PFSK-1 (cell line): ENCODE measurements at regions not wholly inside any gene's neighbourhood (a gene's known extent, or its start where the extent isn't known, plus 50 kb on each side); places are given as distances from the start of the nearest gene placed in this dataset.

ENCODE experiments used
- FOXP2 ChIP-seq: optimal IDR thresholded peaks from 2 replicates; pipeline ENCODE3; 2011; ENCODE audit warnings: borderline replicate concordance, control low read depth, inconsistent platforms; ENCODE audit not compliant: insufficient read depth; ENCODE audit errors: extremely low read length, extremely low read depth
- POLR2AphosphoS5 ChIP-seq: IDR thresholded peaks from 2 replicates; pipeline ENCODE4 v1.6.1; 2012; ENCODE audit warnings: low read depth, mild to moderate bottlenecking, control low read depth, low read length, moderate library complexity
- SIN3A ChIP-seq: IDR thresholded peaks from 2 replicates; pipeline ENCODE4 v1.6.1; 2012; ENCODE audit warnings: mild to moderate bottlenecking, low read length, moderate library complexity, borderline replicate concordance; ENCODE audit not compliant: insufficient read depth
- TAF1 ChIP-seq: IDR thresholded peaks from 2 replicates; pipeline ENCODE4 v1.6.1; 2012; ENCODE audit warnings: low read length, control low read depth, borderline replicate concordance; ENCODE audit not compliant: insufficient read depth
- TF ChIP-seq, protein P1 (sequence below), 2 experiments: IDR thresholded peaks; 2 replicates each; pipeline versions ENCODE4 v1.6.1 to v1.8.0; 2011 to 2012; ENCODE audit warnings: low read depth in 2 of 2, low read length in 2 of 2, control low read depth in 1 of 2, inconsistent platforms in 1 of 2, mild to moderate bottlenecking in 1 of 2, moderate library complexity in 1 of 2; ENCODE audit not compliant: insufficient read depth in 1 of 2

DNA sequence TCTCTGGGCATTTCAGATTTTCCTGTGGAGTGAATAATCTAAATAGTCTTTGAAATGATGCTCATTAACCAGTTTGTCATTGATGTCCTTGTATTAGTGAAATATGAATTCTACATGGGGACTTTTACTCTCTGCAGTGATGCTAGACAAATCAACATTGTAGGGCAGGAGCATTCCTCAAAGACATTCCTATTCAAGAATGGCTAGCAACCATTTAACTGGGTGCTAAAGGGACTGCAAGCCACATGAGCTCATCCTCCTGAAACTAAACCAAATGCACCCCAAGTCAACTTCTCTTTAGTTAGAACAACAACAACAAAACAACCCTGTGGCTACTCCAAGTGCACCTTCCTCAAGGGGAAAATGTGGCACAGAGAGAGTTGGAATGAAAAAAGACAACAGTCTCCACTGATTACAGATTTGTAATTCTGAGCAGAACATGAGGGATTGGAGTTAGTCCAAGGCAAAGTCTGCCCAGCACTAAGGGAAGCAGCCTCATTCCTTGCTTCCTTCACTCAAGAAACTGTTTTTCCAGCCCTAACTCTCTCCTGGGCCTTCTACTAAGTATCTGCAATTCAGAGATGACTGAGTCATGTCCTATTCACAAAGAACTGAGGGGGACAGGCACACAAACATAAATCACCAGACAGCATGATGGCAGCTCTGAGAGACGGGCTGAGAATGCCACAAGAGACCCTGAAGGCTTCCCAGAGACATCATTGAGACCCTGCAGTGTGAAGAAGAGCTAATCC is 82.0 kb upstream of the WWC1 start:
- TF ChIP-seq TAF1 = no peak
- no peak for TF ChIP-seq POLR2AphosphoS5
- no peak for TF ChIP-seq SIN3A
- TF ChIP-seq, protein P1, sequence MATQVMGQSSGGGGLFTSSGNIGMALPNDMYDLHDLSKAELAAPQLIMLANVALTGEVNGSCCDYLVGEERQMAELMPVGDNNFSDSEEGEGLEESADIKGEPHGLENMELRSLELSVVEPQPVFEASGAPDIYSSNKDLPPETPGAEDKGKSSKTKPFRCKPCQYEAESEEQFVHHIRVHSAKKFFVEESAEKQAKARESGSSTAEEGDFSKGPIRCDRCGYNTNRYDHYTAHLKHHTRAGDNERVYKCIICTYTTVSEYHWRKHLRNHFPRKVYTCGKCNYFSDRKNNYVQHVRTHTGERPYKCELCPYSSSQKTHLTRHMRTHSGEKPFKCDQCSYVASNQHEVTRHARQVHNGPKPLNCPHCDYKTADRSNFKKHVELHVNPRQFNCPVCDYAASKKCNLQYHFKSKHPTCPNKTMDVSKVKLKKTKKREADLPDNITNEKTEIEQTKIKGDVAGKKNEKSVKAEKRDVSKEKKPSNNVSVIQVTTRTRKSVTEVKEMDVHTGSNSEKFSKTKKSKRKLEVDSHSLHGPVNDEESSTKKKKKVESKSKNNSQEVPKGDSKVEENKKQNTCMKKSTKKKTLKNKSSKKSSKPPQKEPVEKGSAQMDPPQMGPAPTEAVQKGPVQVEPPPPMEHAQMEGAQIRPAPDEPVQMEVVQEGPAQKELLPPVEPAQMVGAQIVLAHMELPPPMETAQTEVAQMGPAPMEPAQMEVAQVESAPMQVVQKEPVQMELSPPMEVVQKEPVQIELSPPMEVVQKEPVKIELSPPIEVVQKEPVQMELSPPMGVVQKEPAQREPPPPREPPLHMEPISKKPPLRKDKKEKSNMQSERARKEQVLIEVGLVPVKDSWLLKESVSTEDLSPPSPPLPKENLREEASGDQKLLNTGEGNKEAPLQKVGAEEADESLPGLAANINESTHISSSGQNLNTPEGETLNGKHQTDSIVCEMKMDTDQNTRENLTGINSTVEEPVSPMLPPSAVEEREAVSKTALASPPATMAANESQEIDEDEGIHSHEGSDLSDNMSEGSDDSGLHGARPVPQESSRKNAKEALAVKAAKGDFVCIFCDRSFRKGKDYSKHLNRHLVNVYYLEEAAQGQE (IDR thresholded peaks at IDR 0.05; ENCODE audit: insufficient read depth in 1 of 2, low read depth in 2 of 2, low read length in 2 of 2) = no peak
- no peak for TF ChIP-seq FOXP2

- TF ChIP-seq TAF1 (no peak), FOXP2 (no peak), SIN3A (no peak), POLR2AphosphoS5 (no peak)
- TF ChIP-seq, protein P1 (IDR thresholded peaks at IDR 0.05; ENCODE audit: insufficient read depth in 1 of 2, low read depth in 2 of 2, low read length in 2 of 2) = no peak
These were observed 81.4 kb upstream of the WWC1 start for GRCh38 chr5:168209997-168210396.

- TF ChIP-seq, protein P1 (IDR thresholded peaks at IDR 0.05; ENCODE audit: insufficient read depth in 1 of 2, low read depth in 2 of 2, low read length in 2 of 2) = no peak
- TF ChIP-seq TAF1 (no peak), FOXP2 (no peak), SIN3A (no peak), POLR2AphosphoS5 (no peak)
These were observed 80.2 kb upstream of the WWC1 start for GRCh38 chr5:168211245-168211644.

- no peak for TF ChIP-seq FOXP2
- no peak for TF ChIP-seq TAF1
- TF ChIP-seq POLR2AphosphoS5 = no peak
- TF ChIP-seq, protein P1 (IDR thresholded peaks at IDR 0.05; ENCODE audit: insufficient read depth in 1 of 2, low read depth in 2 of 2, low read length in 2 of 2) = no peak
- no peak for TF ChIP-seq SIN3A
These were observed 79.5 kb upstream of the WWC1 start for GRCh38 chr5:168211936-168212335.

DNA sequence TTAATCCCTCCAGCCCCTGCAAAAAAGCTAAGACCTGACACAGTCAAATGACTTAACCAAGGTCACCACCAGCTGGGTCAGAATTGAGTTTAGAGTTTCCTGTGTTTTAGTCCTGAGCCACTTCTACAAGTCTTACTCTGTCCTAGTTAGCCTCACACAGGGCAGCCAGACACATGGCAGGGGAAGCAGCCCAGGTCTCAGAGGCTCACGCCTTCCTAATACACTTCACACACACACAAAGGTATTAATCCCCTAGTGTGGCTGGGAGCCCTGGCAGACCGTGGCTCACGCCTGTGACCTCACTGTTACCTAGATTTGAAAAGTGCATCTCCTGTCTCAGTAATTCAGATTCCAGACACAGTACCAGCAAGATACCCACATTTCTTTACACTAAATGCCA is 77.4 kb upstream of the WWC1 start:
- TF ChIP-seq SIN3A = no peak
- TF ChIP-seq, protein P1 (IDR thresholded peaks at IDR 0.05; ENCODE audit: insufficient read depth in 1 of 2, low read depth in 2 of 2, low read length in 2 of 2) = no peak
- TF ChIP-seq FOXP2 = no peak
- TF ChIP-seq POLR2AphosphoS5 = no peak
- no peak for TF ChIP-seq TAF1
